ENCODE measurements at regions not wholly inside any gene's neighbourhood (a gene's known extent, or its start where the extent isn't known, plus 50 kb on each side); places are given as distances from the start of the nearest gene placed in this dataset.
"Not testable (repeated sequence)": the region's sequence is repeated elsewhere in the genome, so short reads cannot be mapped to it uniquely, and the experiment has no call there.

DNA sequence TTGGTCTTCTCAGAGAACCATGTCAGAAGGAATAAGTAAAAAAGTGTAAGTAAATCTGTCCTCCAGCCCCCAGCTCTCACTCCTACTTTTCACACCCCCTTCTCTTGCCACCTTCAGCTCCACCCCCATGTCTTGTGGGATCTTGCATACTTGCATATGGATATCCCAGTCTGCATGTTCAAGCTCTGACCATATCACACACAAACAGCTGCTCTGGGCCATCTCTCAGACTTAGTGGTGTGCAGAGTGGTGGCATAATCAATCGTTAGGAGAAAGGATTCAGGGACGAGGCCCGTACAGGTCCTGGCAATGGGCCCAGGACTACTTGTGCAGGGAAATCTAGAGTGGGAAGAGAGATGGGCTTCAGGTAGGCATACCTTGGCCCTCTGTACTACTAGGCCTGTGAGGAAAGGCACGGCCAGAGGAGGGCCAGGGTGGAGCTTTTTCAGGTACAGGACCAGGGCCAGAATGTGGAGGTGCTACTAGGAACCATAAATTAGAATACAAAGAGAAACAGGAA is 112.0 kb upstream of the SGK1 start:
- no peak for ATAC-seq
- no peak overlapping the region for H3K4me3 Mint-ChIP-seq
- DNase-seq: no peak
- ChIA-PET CTCF (interaction anchor here (2.2 kb wide), 1 partner anchor 211 kb away, joined by 7 read pairs; no protein-coding TSS in a partner anchor), POLR2A (no interaction called here)
- TF ChIP-seq CTCF (IDR thresholded peaks at IDR 0.05): no peak
- H3K4me1 Mint-ChIP-seq (ENCODE audit: low read depth): peaks cover 4% of the 10 kb centered on the region
- H3K9me3 Mint-ChIP-seq: no peaks in the 10 kb centered on the region
- intact Hi-C loops (cut with micrococcal nuclease): no loop called here
- H3K27me3 Mint-ChIP-seq: no peaks in the 10 kb centered on the region
- H3K27ac Mint-ChIP-seq: no peak overlapping the region
- no peaks in the 10 kb centered on the region for H3K36me3 Mint-ChIP-seq (ENCODE audit: low read depth)

- intact Hi-C loops (cut with micrococcal nuclease): no loop called here
- no peak overlapping the region for H3K27ac Mint-ChIP-seq
Observed at GRCh38 chr6:134427721-134428120, 109.8 kb upstream of the SGK1 start.

GRCh38 chr6:134426623-134427022 is 108.7 kb upstream of the SGK1 start:
- H3K4me3 Mint-ChIP-seq: no peak overlapping the region
- peaks cover 4% of the 10 kb centered on the region for H3K4me1 Mint-ChIP-seq (ENCODE audit: low read depth)
- no peaks in the 10 kb centered on the region for H3K36me3 Mint-ChIP-seq (ENCODE audit: low read depth)
- no peak for TF ChIP-seq CTCF (IDR thresholded peaks at IDR 0.05)
- DNase-seq: no peak
- CTCF ChIA-PET: interaction anchor here (1.2 kb wide), 1 partner anchor 11 kb away, joined by 4 read pairs; no protein-coding TSS in a partner anchor
- H3K9me3 Mint-ChIP-seq: no peaks in the 10 kb centered on the region
- POLR2A ChIA-PET: interaction anchor here (0.7 kb wide), 2 partner anchors 54 to 214 kb away, joined by 3 read pairs; no protein-coding TSS in a partner anchor
- no peaks in the 10 kb centered on the region for H3K27me3 Mint-ChIP-seq
- intact Hi-C loops (cut with micrococcal nuclease): no loop called here
- H3K27ac Mint-ChIP-seq: no peak overlapping the region
- ATAC-seq: no peak

More at GRCh38 chr6:134427721-134428120, 109.8 kb upstream of the SGK1 start:
- H3K36me3 Mint-ChIP-seq (ENCODE audit: low read depth): no peaks in the 10 kb centered on the region
- ATAC-seq (no peak), DNase-seq (no peak)
- ChIA-PET POLR2A (interaction anchor here (0.6 kb wide), 1 partner anchor 862 kb away, joined by 3 read pairs; no protein-coding TSS in a partner anchor), CTCF (interaction anchor here (0.8 to 1.1 kb wide), 2 partner anchors 10 to 272 kb away, joined by 3 read pairs; no protein-coding TSS in a partner anchor)
- H3K4me1 Mint-ChIP-seq (ENCODE audit: low read depth): peaks cover 4% of the 10 kb centered on the region
- TF ChIP-seq CTCF (IDR thresholded peaks at IDR 0.05): no peak
- H3K4me3 Mint-ChIP-seq: no peak overlapping the region
- no peaks in the 10 kb centered on the region for H3K27me3 Mint-ChIP-seq
- no peaks in the 10 kb centered on the region for H3K9me3 Mint-ChIP-seq

- H3K27me3 Mint-ChIP-seq; DNase-seq; POLR2A ChIA-PET; H3K9me3 Mint-ChIP-seq; H3K27ac Mint-ChIP-seq; H3K4me3 Mint-ChIP-seq; H3K36me3 Mint-ChIP-seq (ENCODE audit: low read depth); intact Hi-C loops (cut with micrococcal nuclease); ATAC-seq; H3K4me1 Mint-ChIP-seq (ENCODE audit: low read depth): not testable (repeated sequence)
- CTCF ChIA-PET: interaction anchor here (1.2 kb wide), 1 partner anchor 12 kb away, joined by 4 read pairs; no protein-coding TSS in a partner anchor
Observed at GRCh38 chr6:134425917-134426316, 108.0 kb upstream of the SGK1 start.

DNA sequence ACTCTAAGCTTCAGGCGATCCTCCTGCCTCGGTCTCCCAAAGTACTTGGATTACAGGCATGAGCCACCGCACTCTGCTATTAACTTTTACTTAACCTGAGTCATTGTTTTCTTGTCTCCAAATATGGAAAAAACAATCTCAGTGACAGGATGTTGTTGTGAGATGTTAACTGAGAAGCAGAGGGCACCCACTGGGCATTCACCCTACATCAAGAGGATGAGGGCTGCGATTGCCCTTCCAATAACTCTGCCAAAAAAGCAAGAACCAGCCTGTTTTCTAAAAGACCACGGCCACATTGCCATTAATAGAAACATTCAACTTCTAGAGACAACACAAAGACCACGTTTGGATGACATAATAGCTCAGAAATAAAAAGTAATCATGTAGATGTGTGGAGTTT is 107.6 kb upstream of the SGK1 start:
- no peak overlapping the region for H3K4me3 Mint-ChIP-seq
- CTCF ChIA-PET: no interaction called here
- H3K27me3 Mint-ChIP-seq: no peaks in the 10 kb centered on the region
- POLR2A ChIA-PET: no interaction called here
- TF ChIP-seq CTCF (IDR thresholded peaks at IDR 0.05): no peak
- DNase-seq (no peak), ATAC-seq (no peak)
- no peaks in the 10 kb centered on the region for H3K36me3 Mint-ChIP-seq (ENCODE audit: low read depth)
- H3K9me3 Mint-ChIP-seq: no peaks in the 10 kb centered on the region
- intact Hi-C loops (cut with micrococcal nuclease): no loop called here
- no peak overlapping the region for H3K27ac Mint-ChIP-seq
- H3K4me1 Mint-ChIP-seq (ENCODE audit: low read depth): peaks cover 4% of the 10 kb centered on the region
